NCI-H2029 (cell line): ENCODE measurements at regions not wholly inside any gene's neighbourhood (a gene's known extent, or its start where the extent isn't known, plus 50 kb on each side); places are given as distances from the start of the nearest gene placed in this dataset.
"Not testable (repeated sequence)": the region's sequence is repeated elsewhere in the genome, so short reads cannot be mapped to it uniquely, and the experiment has no call there.

Experiments used
- DNase-seq: peaks from one replicate; lab custom pipeline; 2025; lab: John Stamatoyannopoulos, UW

- not testable (repeated sequence) for DNase-seq
Measured at GRCh38 chr14:106768972-106769700, 1242.8 kb downstream of the TMEM121 start.

- DNase-seq: not testable (repeated sequence)
Measured at GRCh38 chr14:106770158-106770672, 1243.8 kb downstream of the TMEM121 start.

GRCh38 chr14:106774889-106775480, 1248.6 kb downstream of the TMEM121 start:
- DNase-seq: peak; percentile 13

GRCh38 chr14:106776395-106776983, 1250.1 kb downstream of the TMEM121 start:
- DNase-seq: no peak

GRCh38 chr14:106778986-106779385, 1252.6 kb downstream of the TMEM121 start:
- DNase-seq: no peak

- no peak for DNase-seq
Measured at GRCh38 chr14:106786697-106787096, 1260.3 kb downstream of the TMEM121 start.

GRCh38 chr14:106787626-106788025, 1261.2 kb downstream of the TMEM121 start:
- no peak for DNase-seq

GRCh38 chr14:106788534-106788933, 1262.2 kb downstream of the TMEM121 start:
- no peak for DNase-seq

- no peak for DNase-seq
Measured at GRCh38 chr14:106789318-106789717, 1262.9 kb downstream of the TMEM121 start.

GRCh38 chr14:106790189-106791036, 1264.0 kb downstream of the TMEM121 start:
- DNase-seq: peak; percentile 62

- no peak for DNase-seq
Measured at GRCh38 chr14:106792543-106792942, 1266.2 kb downstream of the TMEM121 start.

GRCh38 chr14:106798166-106798565, 1271.8 kb downstream of the TMEM121 start:
- not testable (repeated sequence) for DNase-seq

- DNase-seq: no peak
Measured at GRCh38 chr14:106802413-106803364, 1276.3 kb downstream of the TMEM121 start.

GRCh38 chr14:106803379-106803778, 1277.0 kb downstream of the TMEM121 start:
- no peak for DNase-seq

- no peak for DNase-seq
Measured at GRCh38 chr14:106807493-106807892, 1281.1 kb downstream of the TMEM121 start.

- no peak for DNase-seq
Measured at GRCh38 chr14:106808458-106808857, 1282.1 kb downstream of the TMEM121 start.

GRCh38 chr14:106808907-106809306, 1282.5 kb downstream of the TMEM121 start:
- DNase-seq: no peak

- no peak for DNase-seq
Measured at GRCh38 chr14:106809615-106810014, 1283.2 kb downstream of the TMEM121 start.

GRCh38 chr14:106810168-106810567, 1283.8 kb downstream of the TMEM121 start:
- not testable (repeated sequence) for DNase-seq

- DNase-seq: no peak
Measured at GRCh38 chr14:106811162-106811561, 1284.8 kb downstream of the TMEM121 start.
